A172 (cell line): ENCODE measurements at regions not wholly inside any gene's neighbourhood (a gene's known extent, or its start where the extent isn't known, plus 50 kb on each side); places are given as distances from the start of the nearest gene placed in this dataset.

Experiments used
- DNase-seq: peaks from one replicate; pipeline ENCODE4 v3.0.0-alpha.2; 2015; ENCODE audit warnings: low spot score

DNA sequence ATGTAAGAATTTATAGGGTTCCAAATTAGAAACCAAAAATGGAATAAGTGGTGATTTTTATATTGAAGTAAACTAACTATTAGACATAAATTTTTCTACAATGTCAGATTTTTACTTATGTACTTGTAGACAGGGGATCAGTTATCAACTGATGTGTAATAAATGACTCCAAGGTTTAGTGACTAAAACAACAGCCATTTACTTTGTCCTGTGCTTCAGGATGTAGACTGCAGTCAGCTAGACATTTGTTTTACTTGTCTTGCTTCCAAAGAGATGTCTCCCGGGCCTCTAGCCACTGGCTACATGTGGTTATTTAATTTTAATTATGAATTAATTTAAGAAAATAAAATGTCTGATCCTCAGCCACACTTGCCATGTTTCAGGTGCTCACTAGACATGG is 249.7 kb upstream of the IGFBP3 start:
- peak; percentile 18 for DNase-seq

DNA sequence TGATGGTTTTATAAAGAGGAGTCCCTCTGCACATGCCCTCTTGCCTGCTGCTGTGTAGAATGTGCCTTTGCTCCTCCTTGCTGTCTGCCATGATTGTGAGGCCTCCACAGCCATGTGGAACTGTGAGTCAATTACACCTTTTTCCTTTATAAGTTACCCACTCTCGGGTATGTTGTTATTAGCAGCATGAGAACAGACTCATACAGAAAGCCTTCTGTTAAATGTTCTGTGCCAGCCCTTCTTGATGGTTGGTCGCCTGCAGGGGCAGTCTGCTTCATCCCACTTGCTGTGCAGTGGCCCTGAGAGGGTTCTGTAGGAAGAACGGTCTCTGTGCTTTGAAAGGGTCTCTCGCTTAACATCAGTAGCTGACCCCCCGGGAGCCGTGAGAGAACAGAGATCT is 248.9 kb upstream of the IGFBP3 start:
- no peak for DNase-seq

DNA sequence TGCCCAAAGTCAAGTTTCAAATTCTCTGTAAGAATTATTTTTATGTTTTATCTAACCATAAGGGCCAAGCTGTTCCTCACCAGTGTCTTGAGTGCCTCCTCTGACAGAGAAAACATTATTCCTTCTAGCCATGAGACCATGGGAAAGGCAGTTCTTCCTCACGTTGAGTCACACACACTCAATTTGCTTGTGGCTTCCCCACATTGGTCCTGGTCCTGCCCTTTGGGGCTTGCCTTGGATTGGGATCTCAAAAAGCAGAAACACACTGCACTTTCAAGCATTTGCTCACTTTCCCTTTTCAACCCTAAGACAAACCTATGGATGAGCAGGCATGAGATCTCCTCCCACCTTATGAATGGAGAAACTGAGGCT is 248.3 kb upstream of the IGFBP3 start:
- DNase-seq = no peak

DNA sequence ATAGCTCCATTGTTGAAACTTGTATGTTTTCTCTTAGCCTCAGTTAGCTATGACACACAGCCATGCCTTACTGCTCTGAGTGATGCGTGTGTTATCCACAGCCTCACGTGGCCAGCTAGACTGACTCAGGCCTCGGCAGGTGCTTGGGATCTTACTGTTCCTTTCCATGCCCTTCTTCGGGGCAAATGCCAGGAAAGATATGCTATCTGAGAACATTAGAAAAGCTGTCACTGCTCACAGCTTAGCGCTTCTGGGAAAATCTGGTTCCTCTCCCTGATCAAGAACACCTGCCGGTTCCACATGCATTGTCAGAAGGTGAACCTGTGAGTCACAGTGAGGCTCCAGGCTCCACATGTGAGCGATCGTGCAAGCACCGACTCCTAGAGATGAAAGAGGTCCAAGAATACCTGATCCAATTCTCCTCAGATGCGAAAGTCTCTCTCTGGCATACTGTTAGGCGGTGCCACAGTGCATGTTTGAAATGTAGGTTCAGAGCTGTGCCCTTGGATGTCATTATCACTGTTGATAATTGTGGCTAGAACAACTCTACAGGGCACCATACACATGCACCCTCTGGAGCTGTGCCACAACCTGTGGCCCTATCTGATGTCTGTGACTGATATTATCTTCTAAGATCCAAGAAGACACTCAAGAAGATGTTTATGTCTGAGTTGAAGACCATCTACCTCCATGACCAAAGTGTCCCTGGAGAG is 247.8 kb upstream of the IGFBP3 start:
- DNase-seq = no peak

DNA sequence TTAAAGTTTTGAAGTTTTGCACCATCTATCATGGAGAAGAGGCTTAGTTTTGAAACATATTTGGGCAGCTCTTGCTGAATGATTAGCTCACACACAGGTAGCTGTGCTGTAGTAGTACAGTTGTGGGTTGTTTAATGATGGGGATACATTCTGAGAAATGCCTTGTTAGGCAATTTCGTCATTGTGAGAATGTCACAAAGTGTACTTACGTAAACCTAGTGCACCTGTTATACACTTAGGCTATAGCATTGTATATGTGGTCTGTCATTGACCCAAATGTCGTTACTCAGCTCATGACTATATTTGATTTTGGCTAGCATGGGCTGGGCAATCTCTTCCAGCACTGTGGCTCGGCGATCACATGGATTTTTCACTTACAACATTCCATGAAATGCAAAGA is 247.2 kb upstream of the IGFBP3 start:
- no peak for DNase-seq

DNA sequence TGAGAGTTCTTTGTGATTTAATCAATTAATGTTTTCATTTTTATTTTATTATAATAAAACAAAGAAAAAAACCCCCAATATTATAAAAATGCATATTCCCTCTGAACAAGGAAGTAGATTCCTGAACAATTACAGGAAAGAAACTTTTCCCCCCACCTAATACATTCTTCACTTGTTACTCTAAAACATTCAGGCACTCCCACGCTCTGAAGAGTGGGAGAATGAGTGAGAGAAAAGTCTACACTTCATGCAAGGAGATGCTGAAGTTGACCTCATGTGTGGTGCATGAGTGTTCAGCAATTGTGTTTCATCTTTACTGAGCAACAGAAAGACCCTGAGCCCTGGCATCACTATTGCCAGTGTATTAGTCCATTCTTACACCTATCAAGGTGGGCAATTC is 244.2 kb upstream of the IGFBP3 start:
- no peak for DNase-seq

DNA sequence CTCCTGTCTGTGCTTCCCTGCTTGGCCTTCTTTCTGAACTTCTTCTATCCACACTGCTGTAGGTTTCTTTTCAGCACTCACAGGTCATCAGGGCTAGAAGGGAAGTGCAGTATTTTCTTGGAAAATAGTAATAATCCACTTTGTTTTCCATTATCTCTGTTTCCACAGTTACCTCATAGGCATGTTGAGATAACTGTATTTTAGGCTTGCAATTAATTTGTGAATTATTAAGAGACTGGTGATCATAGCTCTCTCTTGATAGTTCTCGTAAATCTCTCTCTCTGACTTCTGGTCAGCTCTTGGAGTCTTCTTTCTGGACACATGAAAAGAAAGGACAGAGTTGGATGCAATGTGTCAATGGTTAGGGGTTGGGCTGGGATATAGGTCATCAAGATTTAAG is 243.6 kb upstream of the IGFBP3 start:
- DNase-seq = no peak

DNA sequence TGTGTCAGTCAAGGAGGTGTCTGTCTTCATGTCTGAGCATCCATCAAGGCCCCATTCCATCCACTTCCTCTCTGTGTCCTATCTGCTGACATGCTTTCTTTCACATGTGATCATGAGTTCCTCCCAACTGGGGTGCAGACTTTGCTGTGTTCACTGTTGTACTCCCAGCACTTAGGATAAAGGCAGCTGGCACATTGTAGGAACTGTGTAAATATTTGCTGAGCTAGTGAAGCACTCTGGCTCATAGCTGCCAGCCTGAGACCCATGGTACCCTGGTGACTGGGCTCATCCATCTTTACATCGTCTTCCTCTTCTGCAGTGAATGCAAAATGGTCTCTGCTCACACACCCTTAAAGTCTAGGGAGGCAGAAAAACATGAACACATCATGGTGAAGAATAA is 242.2 kb upstream of the IGFBP3 start:
- no peak for DNase-seq

DNA sequence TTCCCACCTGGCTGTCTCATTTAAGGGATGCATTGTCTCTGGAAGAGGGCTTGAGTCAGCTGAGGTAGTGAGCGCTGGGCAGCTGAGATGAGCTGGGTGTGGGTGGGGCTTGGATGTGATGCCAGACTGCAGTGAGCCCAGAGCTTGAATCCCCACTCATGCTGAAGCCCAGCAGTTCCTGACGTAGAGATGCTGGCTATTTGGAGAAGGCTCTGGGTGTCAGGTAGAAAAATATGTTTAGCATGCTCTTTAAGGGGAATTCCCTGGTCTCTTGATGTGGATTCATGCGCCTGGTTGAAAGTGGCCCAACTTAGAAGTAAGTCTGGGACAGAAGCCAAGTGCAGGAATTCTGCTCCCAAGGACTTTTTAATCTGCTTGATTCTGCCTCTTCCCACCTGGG is 241.5 kb upstream of the IGFBP3 start:
- DNase-seq = peak; percentile 62

DNA sequence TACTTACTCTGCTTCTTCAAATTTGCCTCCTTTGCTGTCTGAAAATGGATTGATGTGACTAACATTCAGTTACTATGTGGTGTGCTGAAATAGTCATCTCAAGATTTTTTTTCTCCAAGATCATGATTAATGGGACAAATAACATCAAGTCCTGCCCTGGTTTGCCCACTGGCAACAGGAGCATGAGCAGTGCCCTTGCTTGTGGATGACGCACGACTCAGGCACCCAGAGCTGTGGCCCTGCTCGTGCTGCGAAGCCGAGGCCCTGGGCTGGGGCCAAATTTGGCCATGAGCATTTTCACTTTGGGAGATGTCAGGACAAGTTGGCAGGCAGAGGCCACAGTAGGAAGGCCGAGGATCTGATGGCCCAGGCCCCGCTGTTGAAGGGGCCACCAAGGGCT is 239.8 kb upstream of the IGFBP3 start:
- DNase-seq = peak; percentile 54

DNA sequence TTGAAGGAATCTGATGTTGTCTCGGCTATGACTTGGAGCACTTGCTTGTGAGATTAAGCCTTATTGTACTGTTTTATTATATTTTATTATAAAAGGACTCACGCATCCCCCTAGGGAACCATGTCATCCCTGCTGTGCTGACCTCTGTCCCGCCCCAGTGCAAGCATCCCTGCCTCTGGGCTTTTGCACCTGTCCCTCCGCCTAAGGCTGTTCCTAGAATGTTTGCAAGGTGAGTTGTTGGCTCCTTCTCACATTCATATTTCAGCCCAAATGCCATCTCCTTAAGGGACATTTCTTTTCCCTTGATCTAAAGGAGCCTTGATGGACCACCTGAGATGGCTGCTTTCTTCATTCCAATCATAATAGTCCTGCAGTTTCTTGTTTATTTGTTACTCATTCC is 236.9 kb upstream of the IGFBP3 start:
- no peak for DNase-seq

DNA sequence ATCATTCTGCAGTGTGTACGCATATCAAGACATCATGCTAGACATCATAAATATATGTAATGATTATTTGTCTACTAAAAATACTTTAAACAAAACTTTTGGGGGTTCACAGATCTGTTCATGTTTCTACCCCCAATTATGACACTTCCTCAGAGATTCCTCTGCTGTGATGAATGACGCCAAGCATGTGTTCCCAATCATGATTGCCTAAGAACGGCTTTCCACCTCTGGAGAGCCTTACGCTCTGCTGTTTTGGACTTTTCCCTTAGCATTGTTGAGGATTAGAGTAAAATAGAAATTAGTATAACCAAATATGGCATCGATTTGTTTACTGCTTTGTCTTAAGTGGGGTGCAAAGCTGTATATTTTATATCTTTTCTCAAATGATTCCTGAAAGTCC is 236.3 kb upstream of the IGFBP3 start:
- DNase-seq = no peak

DNA sequence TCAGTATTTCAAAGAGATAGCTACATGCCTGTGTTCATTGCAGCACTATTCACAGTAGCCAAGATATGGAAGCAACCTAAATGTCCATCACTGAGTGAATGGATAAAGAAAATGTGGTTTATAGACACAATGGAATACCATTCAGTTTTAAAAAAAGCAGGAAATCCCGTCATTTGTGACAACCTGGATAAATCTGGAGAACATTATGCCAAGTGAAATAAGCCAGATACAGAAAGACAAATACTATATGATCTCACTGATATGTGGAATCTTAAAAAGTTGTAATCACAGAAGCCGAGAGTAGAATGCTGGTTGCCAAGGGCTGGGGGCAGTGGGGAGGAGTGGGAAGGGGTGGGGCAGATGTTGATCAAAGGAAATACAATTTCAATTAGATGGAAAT is 235.8 kb upstream of the IGFBP3 start:
- DNase-seq = no peak

DNA sequence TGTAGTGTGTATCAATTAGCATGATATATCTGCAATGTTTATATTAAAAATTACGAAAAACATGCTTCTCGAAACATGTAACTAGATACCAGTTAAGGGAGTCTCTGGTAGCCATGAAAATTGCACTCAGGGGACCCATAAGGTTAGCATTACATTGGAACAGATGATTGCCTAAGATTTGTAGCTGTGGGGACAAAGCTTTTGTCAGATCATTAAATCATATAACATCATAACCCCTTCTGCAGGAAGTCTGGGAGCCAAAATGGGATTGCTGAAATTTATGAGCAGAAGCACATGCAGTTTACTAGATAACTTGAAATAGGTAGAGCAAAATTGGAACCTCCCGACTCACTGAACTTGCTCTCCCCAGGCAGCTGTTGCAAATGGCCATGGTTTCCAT is 235.0 kb upstream of the IGFBP3 start:
- no peak for DNase-seq

DNA sequence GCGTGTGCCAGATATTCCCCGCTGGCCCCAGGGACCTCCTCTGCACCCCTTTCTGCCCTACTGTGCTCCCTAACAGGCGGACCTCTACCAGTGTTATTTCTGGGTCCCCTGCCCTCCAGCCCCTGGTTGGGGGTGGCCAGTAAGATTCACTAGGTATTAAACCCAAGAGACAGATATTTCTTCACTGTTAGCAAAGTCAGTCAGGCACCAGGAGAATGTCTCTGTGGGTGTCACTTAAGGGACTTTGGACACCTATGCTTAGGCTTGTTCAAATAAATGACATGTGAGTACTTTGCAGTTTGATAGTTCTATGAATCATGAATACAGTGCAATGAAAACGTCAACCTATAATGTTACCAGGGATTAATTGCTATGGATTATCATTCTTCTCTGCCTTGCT is 234.3 kb upstream of the IGFBP3 start:
- DNase-seq = no peak

DNA sequence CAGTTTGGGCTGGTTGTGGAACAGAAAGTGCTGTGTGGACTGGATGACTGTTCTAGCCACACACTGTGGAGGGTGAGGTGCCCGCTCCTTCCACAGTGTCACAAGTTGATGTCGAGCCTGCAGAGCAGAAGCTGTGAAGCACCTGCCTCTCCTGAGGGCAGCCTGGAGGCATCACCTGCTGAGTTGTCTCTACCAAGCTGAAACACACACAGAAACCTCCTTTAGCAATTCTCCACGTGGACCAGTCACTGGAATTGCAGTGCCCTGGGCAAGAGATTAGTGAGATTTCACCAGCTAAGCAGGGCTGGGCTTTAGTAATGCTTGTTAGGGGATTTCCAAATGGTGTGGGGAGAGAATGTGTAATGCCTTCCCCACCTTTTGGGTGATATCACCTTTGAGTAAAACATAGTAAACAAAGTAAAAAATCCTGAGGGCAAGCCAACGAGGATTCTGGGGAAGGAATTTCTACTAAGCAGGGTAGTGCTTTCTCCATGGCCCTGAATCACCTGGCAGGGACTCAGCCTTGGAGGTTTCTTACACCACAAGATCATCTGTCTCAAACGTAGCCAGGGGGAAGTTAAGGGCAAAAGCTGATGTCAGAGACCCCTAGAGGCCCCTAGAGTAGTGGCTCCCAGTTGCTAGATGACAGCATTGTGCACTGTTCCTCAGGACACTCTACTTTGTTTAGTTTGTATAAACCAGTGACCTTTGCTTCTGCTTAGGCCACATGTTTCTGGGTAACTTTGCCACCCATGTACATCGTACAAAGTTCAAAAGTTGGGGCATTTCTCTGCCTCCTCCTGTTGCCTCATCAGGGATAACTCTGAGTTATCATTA is 233.1 kb upstream of the IGFBP3 start:
- peak; percentile 38 for DNase-seq

DNA sequence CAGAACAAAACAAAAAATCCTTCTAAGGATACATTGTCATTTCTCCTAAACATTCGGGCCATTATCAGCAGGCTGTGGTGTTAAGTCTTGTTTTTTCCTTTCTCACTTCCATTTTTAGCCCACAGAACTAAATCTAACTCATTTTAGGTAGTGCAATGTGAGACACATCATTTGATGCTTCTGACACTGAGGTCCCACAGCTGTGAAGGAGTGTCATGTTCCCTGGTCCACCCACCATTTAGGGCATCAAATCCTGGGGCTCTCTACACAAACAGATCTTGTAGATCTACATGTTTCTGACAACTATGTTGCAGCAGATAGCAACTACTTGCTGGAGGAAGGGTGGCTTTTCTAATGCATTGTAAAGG is 232.5 kb upstream of the IGFBP3 start:
- no peak for DNase-seq

DNA sequence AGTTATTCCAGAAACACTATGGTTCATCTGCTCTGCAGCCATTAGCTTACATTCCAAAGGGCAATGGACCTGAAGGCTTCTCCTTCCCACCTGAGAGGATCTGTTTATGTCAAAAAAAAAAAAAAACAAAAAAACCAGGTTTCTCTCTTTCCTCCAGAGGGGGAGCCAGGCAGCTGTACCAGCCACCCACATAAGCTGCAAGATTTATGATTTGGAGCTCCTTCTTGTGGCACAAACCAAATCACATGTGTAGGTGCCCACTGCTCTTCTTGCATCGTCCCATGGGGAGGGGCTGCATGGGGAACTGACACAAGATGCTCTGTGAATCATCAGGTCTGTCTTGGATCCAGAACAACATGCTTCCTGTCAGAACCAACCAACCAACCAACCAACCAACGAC is 231.6 kb upstream of the IGFBP3 start:
- peak; percentile 26 for DNase-seq

DNA sequence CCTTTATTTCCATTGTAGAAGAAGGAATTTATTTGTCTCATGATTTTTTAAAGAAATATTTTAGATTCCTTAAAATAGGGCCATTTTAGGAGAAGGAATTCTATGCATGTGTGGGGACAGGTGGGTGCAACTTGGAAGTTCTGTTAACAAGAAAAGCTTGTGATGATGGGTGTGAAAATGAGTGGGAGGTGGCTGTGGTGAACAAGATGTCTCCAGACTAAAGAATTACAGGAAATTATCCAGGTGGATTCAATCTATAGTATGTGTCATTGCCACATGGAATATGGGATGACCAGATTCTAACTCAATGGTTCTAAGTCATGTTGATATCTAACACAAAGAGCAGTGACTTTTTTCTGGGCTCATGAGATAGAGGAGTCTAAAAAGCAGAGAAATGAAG is 229.6 kb upstream of the IGFBP3 start:
- no peak for DNase-seq

DNA sequence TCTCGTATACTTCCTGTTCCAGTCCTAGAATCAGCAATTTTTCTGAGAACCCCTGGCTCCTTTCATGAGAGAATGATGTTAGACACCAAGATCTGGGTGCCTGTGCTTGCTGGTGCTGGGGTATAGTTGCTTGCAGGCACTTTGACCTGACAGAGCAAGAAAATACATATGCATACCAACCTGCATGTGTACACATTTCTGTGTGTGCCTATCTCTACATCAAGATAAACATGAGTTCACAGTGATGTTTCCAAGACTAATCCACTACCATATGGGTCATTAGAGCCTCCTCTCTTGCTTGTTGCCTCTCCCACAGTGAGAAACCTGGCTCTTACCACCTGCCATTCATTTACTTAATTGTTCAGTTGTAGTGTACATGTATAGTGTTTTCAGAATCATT is 229.1 kb upstream of the IGFBP3 start:
- DNase-seq = no peak

DNA sequence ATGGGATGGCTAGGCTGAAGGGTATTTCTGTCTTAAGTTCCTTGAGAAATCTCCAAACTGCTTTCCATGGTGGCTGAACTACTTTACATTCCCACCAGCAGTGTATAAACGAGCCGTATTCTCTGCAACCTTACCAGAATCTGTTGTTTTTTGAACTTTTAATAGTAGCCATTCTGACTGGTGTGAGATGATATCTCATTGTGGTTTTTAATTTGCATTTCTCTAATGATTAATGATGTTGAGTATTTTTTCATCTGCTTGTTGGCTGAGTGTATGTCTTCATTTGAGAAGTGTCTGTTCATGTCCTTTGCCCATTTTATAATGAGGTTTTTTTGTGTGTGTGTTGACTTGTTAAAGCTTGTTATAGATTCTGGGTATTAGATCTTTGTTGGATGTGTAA is 226.8 kb upstream of the IGFBP3 start:
- DNase-seq = no peak

DNA sequence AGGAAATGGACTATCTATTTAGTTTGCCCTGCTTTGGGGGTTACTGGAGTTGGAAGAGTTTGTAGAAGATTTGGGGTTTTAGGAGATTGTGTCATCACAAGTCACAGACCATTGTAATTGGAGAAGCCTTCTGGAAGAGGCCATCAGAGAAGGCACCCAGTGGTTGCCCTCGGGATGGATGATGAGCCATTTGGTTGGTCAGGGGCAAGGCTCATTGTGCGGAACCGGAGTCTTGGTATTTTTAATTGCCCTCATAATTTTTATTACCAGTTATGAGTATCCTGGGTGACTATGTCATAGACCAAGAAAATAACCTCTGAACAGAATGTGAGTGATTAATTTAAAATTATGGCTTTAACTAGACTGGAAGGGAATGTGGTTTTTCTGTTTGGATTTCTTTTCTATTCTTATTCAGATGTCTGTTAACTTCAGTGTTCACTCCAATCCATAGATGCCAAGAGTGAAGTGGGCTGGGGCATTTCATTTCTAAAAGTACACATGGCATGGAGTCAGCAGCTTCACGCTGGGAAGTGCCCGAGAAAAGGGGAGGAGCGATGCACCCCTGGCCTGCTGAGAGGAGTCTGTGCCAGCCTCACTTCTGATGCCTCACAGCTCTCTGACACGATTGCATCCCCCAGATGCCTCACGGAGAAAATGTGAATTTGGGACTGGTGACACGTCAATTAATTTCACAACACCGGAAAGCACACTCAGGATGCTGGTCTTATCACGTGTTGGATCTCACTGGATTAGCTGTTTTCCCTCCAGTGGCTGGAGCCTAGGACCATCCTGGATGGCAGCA is 225.6 kb upstream of the IGFBP3 start:
- DNase-seq = peak; percentile 95

DNA sequence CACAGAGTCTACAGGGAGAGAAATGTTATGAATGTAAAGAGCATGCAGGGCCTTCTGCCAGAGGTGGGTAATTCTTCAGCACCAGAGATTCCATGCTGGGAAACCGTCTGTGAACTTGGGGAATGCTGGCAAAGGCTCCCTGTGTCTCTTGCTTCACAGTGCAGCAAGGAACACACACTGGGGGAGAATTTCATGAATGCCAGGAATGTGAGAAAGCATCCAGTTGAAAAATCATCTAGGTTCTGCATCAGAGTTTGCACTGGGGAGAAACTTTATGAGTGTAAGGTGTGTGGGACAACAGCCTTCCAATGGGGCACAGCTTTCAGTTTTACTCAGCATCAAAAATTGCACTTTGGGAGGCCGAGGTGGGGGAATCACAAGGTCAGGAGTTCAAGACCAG is 224.3 kb upstream of the IGFBP3 start:
- peak; percentile 99 for DNase-seq
